GM18502 (cell line): ENCODE measurements at regions not wholly inside any gene's neighbourhood (a gene's known extent, or its start where the extent isn't known, plus 50 kb on each side); places are given as distances from the start of the nearest gene placed in this dataset.

ENCODE experiments used
- ATAC-seq: cut with Tn5 transposase; IDR thresholded peaks from one replicate; pipeline ENCODE4 v1.9.1; 2021; ENCODE audit warnings: mild to moderate bottlenecking; ENCODE audit not compliant: unreplicated experiment, poor library complexity

DNA sequence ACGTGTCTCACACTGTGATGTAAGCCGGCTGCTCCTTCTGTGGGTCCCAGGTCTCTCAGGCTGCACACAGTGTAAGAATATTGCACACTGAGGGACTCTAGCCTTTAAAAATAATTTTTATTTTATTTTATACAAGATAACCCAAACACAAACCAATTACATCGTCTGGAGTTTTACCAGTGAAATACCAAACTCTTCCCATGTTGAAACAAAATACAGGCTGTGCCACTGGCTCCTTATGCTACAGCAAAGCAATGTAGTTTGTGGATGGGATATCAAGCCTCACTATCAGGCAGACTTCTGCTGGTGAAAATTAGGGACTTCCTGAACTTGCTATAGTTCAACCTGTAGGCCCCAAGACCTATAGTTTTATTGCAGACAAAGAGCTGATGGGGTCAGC, 311.3 kb upstream of the SLCO3A1 start:
- no peak for ATAC-seq

GRCh38 chr15:91547356-91547755, 306.2 kb upstream of the SLCO3A1 start:
- ATAC-seq = no peak

- no peak for ATAC-seq
Observed at GRCh38 chr15:91548549-91548948, 305.0 kb upstream of the SLCO3A1 start.

DNA sequence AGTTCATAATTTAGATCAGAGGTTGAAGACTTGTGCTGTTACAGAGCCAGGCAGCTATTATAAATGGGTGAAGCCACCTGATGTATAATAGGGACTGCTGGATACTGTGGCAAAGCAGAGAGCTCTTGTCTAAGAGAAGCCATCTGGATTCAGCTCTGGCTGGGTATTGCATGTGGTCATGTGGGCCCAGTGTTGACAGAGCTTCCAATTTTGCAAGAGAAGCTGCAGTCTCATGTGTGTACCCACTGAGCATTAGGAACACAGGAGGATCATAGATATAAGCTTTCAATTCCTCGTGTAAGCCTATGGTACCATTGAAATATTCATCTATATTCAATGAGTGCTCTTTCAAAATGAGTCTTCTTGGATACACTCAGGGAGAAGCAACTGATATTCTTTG, 303.9 kb upstream of the SLCO3A1 start:
- ATAC-seq = no peak

DNA sequence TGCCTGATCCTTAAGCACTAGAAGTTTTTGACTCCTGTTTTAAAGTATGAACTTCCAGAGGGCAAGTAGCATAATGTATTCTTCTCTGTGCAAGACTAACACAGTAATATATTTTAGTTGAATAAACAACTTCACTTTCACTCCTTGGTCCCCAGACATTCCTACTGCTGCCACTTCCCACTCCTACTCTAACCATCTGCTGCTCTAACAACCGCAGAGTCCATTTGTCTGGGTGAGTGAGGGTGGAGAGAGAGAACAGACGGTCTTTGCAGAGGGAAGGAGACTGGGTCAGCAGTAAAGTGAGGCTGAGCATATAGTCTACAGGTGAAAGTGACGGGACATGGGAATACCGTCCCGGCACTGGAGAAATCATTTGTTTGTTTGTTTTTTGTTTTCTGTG, 301.0 kb upstream of the SLCO3A1 start:
- ATAC-seq = no peak

- no peak for ATAC-seq
Observed at GRCh38 chr15:91553196-91553854, 300.2 kb upstream of the SLCO3A1 start.

DNA sequence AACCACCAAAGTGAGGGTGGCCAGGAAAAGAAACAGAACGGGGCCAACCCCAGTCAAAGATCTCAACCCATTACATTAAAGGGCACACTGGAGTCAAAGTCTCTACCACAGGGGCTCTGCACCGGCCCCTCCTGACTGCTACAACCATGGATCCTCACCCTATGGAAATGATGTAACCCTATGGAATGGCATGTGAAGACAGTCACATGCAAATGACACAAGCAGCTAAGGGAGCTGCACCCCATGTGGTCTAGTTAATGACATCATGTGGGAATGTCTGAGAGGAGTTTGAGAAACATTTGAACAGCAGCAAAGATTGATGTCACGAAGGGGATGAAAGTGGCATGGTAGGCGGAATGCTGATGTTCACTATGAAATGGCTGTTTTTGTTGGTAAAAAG, 298.2 kb upstream of the SLCO3A1 start:
- no peak for ATAC-seq

DNA sequence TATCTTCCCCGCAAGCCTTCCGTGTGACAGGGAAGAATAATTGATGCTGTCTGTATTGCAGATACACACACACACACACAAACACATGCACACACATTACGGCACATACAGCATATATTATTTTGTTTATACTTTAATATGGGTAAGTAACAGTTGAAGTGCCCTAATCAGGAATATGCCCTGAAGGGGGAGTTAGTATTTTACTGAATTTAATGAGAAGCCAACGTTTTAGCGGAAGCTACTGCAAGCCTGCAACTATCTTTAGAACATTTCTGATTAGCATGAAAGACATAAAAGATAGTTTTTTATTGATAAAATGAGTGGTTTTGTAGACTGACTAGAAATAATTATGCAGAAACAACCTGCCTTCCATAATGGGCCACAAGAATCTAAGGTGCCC, 296.6 kb upstream of the SLCO3A1 start:
- no peak for ATAC-seq

GRCh38 chr15:91559066-91559465, 294.4 kb upstream of the SLCO3A1 start:
- no peak for ATAC-seq

DNA sequence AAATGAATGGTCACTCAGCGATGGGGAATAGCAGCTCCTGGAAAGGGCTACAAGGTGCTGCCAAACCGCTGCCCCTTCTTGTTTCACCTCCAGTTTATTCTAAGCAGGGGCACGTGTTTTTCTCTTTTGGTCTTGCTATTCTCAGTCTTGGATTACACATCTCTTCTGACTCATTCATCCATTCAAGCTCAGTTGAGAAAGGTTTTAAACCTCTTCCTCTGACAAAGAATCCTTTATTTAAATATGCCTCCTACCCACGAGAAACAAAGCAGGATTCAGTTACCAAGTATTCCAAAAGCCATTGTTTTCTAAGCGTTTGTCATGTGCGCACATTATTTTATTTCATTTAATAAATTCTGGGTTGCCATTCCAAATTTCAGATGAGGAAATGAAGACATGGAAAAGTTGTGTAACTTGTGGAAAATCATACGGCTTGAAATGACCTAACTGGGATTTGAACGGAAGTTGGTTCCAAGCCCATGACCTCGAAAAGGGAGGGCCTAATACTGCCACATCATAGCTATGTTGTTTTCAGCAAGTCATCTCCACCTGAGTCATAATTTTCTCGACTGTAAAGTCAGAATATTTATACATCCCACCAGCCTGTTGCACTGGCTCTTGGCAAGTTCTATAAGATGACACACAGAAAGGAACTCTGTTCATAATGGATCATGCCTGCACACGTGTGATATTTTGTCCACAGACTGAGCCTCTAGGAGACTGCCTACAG, 292.0 kb upstream of the SLCO3A1 start:
- ATAC-seq = no peak

DNA sequence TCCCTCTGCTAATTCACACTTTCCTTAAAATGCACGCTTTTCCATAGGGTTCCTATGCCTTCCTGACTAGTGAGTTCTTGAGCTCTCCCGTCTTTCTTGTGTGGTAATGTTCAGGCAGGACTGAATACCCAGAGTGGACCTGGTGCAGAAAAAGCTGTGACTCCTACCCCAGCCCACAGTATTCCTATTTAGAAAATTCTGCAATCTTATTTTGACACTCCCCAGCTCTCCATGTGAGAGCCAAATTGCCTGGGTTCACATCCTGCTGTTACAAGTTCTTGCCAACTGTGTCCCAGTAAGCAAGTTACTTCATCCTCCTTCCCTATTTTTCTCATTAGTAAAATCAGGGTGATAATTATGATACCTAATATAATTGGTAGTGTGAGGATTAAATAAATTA, 290.8 kb upstream of the SLCO3A1 start:
- no peak for ATAC-seq

GRCh38 chr15:91564631-91565030, 288.9 kb upstream of the SLCO3A1 start:
- ATAC-seq = no peak

- ATAC-seq = no peak
Observed at GRCh38 chr15:91566141-91566540, 287.4 kb upstream of the SLCO3A1 start.

DNA sequence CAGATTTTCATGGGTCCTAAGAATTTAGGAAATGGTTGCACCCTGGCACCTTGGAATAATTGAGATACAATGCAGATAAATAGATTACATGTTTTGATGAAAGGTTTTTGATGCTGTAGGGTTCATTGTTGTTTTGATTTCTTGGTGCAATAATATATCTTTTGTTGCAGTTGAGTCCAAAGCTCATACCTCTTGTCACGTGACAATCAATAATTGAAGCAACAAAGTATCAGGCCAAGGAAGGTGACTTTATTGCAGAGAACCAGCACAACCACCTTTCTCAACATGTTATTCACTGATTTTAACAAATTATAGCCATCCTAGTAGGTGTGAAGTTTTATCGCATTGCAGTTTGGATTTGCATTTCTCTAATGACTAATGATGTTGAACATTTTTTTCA, 285.5 kb upstream of the SLCO3A1 start:
- no peak for ATAC-seq

DNA sequence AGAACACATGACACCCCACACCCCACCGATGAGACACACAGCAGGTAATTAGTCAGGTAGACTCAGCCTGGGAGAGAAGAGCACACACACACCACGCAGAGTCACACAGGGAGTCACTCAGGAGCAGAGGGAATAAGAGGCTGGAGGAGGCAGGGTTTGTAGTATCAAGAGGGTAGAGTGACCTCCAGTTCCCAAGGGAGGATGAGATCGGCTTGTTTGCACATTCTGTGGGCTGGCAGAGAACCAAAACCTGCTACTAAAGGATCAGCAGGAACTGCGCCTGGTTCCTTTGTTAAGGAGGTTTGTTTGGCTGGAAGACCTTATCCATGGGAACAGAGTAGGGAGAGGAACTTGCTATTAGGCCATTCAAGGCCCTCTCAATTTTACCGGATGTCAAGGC, 281.4 kb upstream of the SLCO3A1 start:
- no peak for ATAC-seq

DNA sequence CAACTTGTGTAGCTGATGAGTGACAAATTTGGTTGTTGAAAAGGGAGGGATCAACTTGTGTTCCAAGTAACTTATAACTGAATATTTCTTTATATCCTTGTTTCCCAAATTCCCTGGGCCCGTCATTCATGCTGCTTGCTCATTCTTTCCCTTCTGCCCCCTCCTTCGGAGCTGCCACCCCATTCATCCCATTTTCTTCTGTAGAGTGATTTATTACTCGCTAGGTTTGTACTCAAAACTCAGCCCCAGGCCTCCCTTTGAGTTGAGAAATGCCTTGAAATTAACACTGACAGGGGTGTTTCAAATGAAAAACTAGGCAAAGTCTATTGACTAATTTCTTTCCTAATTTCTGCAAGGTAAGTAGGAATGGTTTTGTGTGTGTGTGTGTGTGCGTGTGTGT, 277.4 kb upstream of the SLCO3A1 start:
- ATAC-seq = no peak

DNA sequence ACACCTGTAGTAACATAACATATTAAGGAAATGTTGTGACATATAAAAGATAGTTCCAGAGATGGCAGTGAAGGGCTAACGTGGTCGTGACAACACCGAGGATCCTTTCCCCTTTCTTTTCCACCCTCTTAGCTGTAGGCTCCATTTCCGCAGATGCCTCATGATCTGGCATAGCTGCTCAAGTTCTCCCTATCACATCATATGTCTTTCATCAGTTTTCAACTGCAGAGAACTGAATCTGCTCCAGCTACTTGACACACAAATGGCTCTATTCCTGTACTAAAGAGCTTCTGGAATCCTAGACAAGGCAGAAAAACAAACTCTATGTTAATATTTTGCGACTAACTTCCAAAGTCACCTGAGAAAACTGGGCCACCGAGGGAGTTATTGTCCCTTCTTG, 275.0 kb upstream of the SLCO3A1 start:
- ATAC-seq = no peak

DNA sequence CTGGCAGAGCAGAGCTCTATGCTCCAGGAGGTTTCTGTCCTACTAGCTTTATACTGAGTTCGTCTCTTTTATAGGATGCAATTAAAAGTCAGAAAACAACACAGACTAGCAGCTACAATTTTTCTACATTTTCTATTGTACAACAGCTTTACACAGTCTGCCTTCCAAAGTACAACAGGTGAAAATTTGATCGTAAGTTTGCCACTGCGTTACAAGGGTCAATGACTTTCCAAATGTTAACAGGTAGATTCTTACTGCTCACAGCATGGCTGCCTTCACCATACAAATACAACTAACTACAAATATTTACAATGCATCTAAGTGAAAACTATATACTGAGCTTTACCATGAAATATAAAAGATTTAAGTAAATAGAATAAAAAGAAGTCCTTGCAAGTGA, 268.6 kb upstream of the SLCO3A1 start:
- no peak for ATAC-seq

GRCh38 chr15:91586560-91586959, 266.9 kb upstream of the SLCO3A1 start:
- no peak for ATAC-seq

DNA sequence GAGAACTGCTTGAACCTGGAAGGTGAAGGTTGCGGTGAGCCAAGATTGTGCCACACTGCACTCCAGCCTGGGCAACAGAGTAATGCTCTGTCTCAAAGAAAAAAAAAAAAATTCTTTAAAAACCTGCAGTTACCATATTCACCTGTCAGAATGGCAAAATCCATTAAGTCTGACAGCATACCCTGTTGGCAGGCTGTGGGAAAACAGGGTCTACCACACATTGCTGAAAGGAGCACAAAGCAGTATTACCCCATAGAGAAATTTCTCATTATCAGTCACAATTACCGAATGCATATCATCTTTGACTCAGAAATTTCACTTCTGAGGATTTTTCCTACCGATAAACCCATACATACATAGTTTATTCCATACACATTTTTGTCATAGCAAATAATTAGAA, 264.1 kb upstream of the SLCO3A1 start:
- ATAC-seq = no peak

GRCh38 chr15:91592567-91592966, 260.9 kb upstream of the SLCO3A1 start:
- no peak for ATAC-seq

GRCh38 chr15:91593067-91593466, 260.4 kb upstream of the SLCO3A1 start:
- no peak for ATAC-seq
